ENCODE measurements at regions not wholly inside any gene's neighbourhood (a gene's known extent, or its start where the extent isn't known, plus 50 kb on each side); places are given as distances from the start of the nearest gene placed in this dataset.

DNA sequence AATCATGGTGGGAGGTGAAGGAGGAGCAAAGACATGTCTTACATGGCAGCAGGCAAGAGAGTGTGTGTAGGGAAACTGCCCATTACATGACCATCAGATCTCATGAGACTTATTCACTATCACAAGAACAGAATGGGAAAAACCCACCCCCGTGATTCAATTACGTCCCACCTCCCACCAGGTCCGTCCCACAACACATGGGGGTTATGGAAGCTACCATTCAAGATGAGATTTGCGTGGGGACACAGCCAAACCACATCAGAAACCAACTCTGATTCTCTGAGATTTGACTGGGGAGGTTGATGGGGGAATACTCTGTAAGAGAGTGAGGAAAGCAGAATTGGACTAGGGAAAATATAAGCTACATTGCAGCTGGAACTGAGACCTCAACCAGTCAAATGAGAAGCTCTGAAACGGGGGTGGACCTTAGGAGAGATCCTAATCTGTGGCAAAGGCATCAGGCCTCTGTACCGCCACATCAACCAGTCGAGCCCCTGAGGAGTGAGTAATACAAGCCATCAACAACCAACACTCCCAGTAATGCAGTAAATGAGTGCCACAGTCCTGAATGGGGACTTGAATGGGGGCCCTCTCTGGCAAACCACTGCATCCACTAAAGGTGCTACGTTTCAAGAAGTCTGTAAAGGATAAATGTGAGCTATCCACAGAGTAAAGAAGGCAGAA is 207.9 kb upstream of the GADL1 start:
- no peak for TF ChIP-seq POLR2A (IDR thresholded peaks at IDR 0.05)
- TF ChIP-seq, protein P1, sequence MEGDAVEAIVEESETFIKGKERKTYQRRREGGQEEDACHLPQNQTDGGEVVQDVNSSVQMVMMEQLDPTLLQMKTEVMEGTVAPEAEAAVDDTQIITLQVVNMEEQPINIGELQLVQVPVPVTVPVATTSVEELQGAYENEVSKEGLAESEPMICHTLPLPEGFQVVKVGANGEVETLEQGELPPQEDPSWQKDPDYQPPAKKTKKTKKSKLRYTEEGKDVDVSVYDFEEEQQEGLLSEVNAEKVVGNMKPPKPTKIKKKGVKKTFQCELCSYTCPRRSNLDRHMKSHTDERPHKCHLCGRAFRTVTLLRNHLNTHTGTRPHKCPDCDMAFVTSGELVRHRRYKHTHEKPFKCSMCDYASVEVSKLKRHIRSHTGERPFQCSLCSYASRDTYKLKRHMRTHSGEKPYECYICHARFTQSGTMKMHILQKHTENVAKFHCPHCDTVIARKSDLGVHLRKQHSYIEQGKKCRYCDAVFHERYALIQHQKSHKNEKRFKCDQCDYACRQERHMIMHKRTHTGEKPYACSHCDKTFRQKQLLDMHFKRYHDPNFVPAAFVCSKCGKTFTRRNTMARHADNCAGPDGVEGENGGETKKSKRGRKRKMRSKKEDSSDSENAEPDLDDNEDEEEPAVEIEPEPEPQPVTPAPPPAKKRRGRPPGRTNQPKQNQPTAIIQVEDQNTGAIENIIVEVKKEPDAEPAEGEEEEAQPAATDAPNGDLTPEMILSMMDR (IDR thresholded peaks at IDR 0.05), result no peak
- 84 to 86% methylated on average over 7 to 8 of the region's 8 CpGs for WGBS, 2 donors
- Histone ChIP-seq H3K4me1 (peaks cover 5 to 52% (median 12%) of the 10 kb centered on the region in 3 donors), H3K36me3 (no peaks in the 10 kb centered on the region), H3K27ac (no peak overlapping the region), H3K4me3 (no peak overlapping the region), H3K9me3 (no peaks in the 10 kb centered on the region), H3K27me3 (no peaks in the 10 kb centered on the region)
- no peak for DNase-seq
- intact Hi-C loops (cut with DNase I), result no loop called here

DNA sequence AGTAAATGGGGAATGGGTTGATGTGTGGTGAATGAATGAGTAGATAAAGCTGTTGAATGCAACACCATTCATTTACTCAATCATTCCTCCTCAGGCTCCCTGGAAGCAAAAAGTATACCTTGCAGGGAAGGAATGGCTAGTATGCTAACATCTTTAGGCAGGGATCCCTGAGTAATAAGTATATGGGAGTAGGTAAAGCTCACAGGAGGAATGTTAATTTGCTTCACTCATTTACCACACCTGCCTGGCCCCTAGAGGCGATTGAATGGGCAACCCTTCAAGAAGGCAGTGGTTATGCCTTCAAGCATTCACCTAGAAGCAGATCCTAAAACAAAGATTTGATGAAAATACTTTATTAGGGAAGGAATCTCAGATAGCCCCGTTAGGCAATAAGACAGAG is 208.7 kb upstream of the GADL1 start:
- H3K9me3 ChIP-seq, result no peaks in the 10 kb centered on the region
- no peak overlapping the region for H3K4me3 ChIP-seq
- WGBS, 2 donors, result 38 to 57% methylated on average over 2 of the region's 2 CpGs
- TF ChIP-seq POLR2A (IDR thresholded peaks at IDR 0.05), result no peak
- TF ChIP-seq, protein P1 (IDR thresholded peaks at IDR 0.05), result no peak
- H3K27me3 ChIP-seq, result no peaks in the 10 kb centered on the region
- H3K27ac ChIP-seq, result no peak overlapping the region
- intact Hi-C loops (cut with DNase I), result no loop called here
- no peaks in the 10 kb centered on the region for H3K36me3 ChIP-seq
- no peak for DNase-seq
- H3K4me1 ChIP-seq, result peaks cover 5 to 52% (median 12%) of the 10 kb centered on the region in 3 donors

DNA sequence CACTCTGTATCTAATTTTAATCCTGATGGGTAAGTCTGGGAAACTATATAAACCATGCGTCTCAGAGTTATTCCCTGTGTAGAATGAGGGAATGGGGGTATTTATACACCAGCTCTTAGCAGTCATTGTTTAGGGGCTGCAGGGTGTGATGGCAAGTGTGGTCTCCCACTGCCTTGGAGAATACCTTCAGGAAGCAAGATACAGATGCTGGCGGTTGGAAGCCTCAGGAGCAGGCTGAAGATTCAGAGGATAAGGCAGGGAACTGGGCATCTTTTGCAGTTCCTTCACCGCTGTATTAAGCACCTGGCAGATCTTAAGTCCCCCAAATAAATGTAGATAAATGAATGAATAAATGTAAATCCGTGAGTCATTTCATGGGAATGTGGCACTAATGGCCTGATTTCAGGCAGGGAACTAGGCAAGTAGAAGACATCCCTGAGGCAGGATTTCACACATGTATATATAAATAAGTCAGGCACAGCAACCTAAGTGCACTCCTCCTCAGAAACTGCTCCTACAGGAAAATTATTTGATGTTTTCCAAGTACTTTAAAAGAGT is 209.2 kb upstream of the GADL1 start:
- 36 to 70% methylated on average over 4 of the region's 4 CpGs for WGBS, 2 donors
- Histone ChIP-seq H3K36me3 (no peaks in the 10 kb centered on the region), H3K4me1 (peaks cover 5 to 52% (median 12%) of the 10 kb centered on the region in 3 donors), H3K27me3 (no peaks in the 10 kb centered on the region), H3K9me3 (no peaks in the 10 kb centered on the region), H3K27ac (no peak overlapping the region), H3K4me3 (no peak overlapping the region)
- intact Hi-C loops (cut with DNase I), result no loop called here
- DNase-seq, result no peak
- no peak for TF ChIP-seq POLR2A (IDR thresholded peaks at IDR 0.05)
- TF ChIP-seq, protein P1 (IDR thresholded peaks at IDR 0.05), result no peak

GRCh38 chr3:31105011-31105410 is 210.6 kb upstream of the GADL1 start:
- intact Hi-C loops (cut with DNase I), result no loop called here
- WGBS, 2 donors, result 31 to 41% methylated on average over 1 of the region's 1 CpG
- Histone ChIP-seq H3K9me3 (no peaks in the 10 kb centered on the region), H3K27ac (no peak overlapping the region), H3K36me3 (no peaks in the 10 kb centered on the region), H3K4me3 (no peak overlapping the region), H3K27me3 (no peaks in the 10 kb centered on the region), H3K4me1 (peaks cover 5 to 52% (median 12%) of the 10 kb centered on the region in 3 donors)
- no peak for DNase-seq
- TF ChIP-seq, protein P1 (IDR thresholded peaks at IDR 0.05), result no peak
- no peak for TF ChIP-seq POLR2A (IDR thresholded peaks at IDR 0.05)

- no peak for DNase-seq
- Histone ChIP-seq H3K27me3 (no peaks in the 10 kb centered on the region), H3K27ac (no peak overlapping the region), H3K9me3 (no peaks in the 10 kb centered on the region), H3K36me3 (no peaks in the 10 kb centered on the region), H3K4me3 (no peak overlapping the region), H3K4me1 (peaks cover 5 to 52% (median 12%) of the 10 kb centered on the region in 3 donors)
- intact Hi-C loops (cut with DNase I), result no loop called here
- TF ChIP-seq POLR2A (IDR thresholded peaks at IDR 0.05), result no peak
- TF ChIP-seq, protein P1 (IDR thresholded peaks at IDR 0.05), result no peak
- WGBS, 2 donors, result 14 to 59% methylated on average over 2 of the region's 2 CpGs
Measured at GRCh38 chr3:31105438-31106077, 211.1 kb upstream of the GADL1 start.

Measured in esophagus squamous epithelium (tissue), 5 donors.